HUDEP-2 (cell line): ENCODE measurements at regions not wholly inside any gene's neighbourhood (a gene's known extent, or its start where the extent isn't known, plus 50 kb on each side); places are given as distances from the start of the nearest gene placed in this dataset.
A peak's percentile ranks its signal among the peaks of the same experiment; 100 is the strongest.
"Not testable (repeated sequence)": the region's sequence is repeated elsewhere in the genome, so short reads cannot be mapped to it uniquely, and the experiment has no call there.

ENCODE experiments used
- DNase-seq, 76 experiments: peaks; one replicate each; lab custom pipeline; 2025; ENCODE audit not compliant: unreplicated experiment in 76 of 76; lab: John Stamatoyannopoulos, UW

- DNase-seq: no peak
These were observed 738.9 kb upstream of the USP15 start for GRCh38 chr12:61521258-61521657.

- DNase-seq: no peak
These were observed 736.8 kb upstream of the USP15 start for GRCh38 chr12:61523276-61523992.

- DNase-seq: no peak
These were observed 735.4 kb upstream of the USP15 start for GRCh38 chr12:61524851-61525250.

GRCh38 chr12:61525331-61525730 is 734.9 kb upstream of the USP15 start:
- DNase-seq: no peak

- no peak for DNase-seq
These were observed 729.7 kb upstream of the USP15 start for GRCh38 chr12:61530456-61530855.

GRCh38 chr12:61531195-61531594 is 729.0 kb upstream of the USP15 start:
- DNase-seq: no peak

GRCh38 chr12:61536117-61536516 is 724.1 kb upstream of the USP15 start:
- no peak for DNase-seq

- DNase-seq: no peak
These were observed 723.7 kb upstream of the USP15 start for GRCh38 chr12:61536525-61536924.

GRCh38 chr12:61538951-61539350 is 721.3 kb upstream of the USP15 start:
- DNase-seq: peak in 2 of 76 experiments; percentile 1 to 2

- DNase-seq: no peak
These were observed 717.7 kb upstream of the USP15 start for GRCh38 chr12:61542551-61542950.

GRCh38 chr12:61546296-61546695 is 713.9 kb upstream of the USP15 start:
- no peak for DNase-seq

- DNase-seq: no peak
These were observed 707.1 kb upstream of the USP15 start for GRCh38 chr12:61553091-61553490.

- no peak for DNase-seq
These were observed 705.8 kb upstream of the USP15 start for GRCh38 chr12:61554268-61555008.

GRCh38 chr12:61563665-61564450 is 696.3 kb upstream of the USP15 start:
- no peak for DNase-seq

GRCh38 chr12:61564466-61564865 is 695.7 kb upstream of the USP15 start:
- no peak for DNase-seq

- no peak for DNase-seq
These were observed 694.0 kb upstream of the USP15 start for GRCh38 chr12:61566183-61566582.

GRCh38 chr12:61574339-61574738 is 685.9 kb upstream of the USP15 start:
- no peak for DNase-seq

GRCh38 chr12:61584943-61585342 is 675.3 kb upstream of the USP15 start:
- DNase-seq: no peak

- DNase-seq: not testable (repeated sequence)
These were observed 669.3 kb upstream of the USP15 start for GRCh38 chr12:61590864-61591263.

- no peak for DNase-seq
These were observed 650.1 kb upstream of the USP15 start for GRCh38 chr12:61610143-61610542.

- DNase-seq: no peak
These were observed 630.5 kb upstream of the USP15 start for GRCh38 chr12:61629702-61630101.
